ENCODE measurements at regions not wholly inside any gene's neighbourhood (a gene's known extent, or its start where the extent isn't known, plus 50 kb on each side); places are given as distances from the start of the nearest gene placed in this dataset.

GRCh38 chr10:1841759-1842158, 104.4 kb upstream of the ADARB2 start:
- Histone ChIP-seq H3K4me3 (ENCODE audit: insufficient read length, low read depth) (no peak overlapping the region), H3K9me3 (ENCODE audit: insufficient read depth, low read length) (no peaks in the 10 kb centered on the region), H3K27me3 (ENCODE audit: insufficient read depth, insufficient read length) (no peaks in the 10 kb centered on the region), H3K9ac (ENCODE audit: insufficient read length, low read depth) (no peak overlapping the region), H3K36me3 (ENCODE audit: insufficient read depth, insufficient read length, low read length) (no peaks in the 10 kb centered on the region), H3K4me1 (ENCODE audit: insufficient read depth, insufficient read length) (no peaks in the 10 kb centered on the region)
- TF ChIP-seq SUZ12 (IDR thresholded peaks at IDR 0.05; ENCODE audit: extremely low read depth, insufficient read depth, insufficient read length) (no peak), ZNF274 (IDR thresholded peaks at IDR 0.05; ENCODE audit: low read depth, low read length) (no peak), YY1 (IDR thresholded peaks at IDR 0.05; ENCODE audit: insufficient read depth, insufficient read length) (no peak)
- no peak for DNase-seq (ENCODE audit: low read depth, low spot score)

DNA sequence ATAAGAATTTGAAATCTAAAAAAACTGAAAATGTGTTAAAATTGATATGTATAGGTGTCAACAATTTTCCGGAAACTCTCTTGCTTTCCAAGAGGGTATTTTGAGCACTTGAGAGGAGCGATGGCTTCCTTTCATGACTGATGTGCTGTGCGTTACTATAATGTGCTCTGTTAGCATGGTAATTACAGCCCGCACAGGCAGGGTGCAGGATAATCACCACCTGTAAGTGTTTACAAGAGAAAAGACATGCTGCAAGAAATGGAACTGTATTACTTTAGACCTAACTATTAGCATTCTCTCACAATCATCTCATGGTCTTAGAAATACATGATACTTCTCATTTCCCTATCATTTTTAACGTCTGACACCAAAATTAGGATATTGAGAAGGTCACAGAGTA, 92.4 kb upstream of the ADARB2 start:
- Histone ChIP-seq H3K4me1 (ENCODE audit: insufficient read depth, insufficient read length) (no peaks in the 10 kb centered on the region), H3K9me3 (ENCODE audit: insufficient read depth, low read length) (no peaks in the 10 kb centered on the region), H3K27me3 (ENCODE audit: insufficient read depth, insufficient read length) (no peaks in the 10 kb centered on the region), H3K36me3 (ENCODE audit: insufficient read depth, insufficient read length, low read length) (no peaks in the 10 kb centered on the region), H3K4me3 (ENCODE audit: insufficient read length, low read depth) (no peak overlapping the region), H3K9ac (ENCODE audit: insufficient read length, low read depth) (no peak overlapping the region)
- no peak for DNase-seq (ENCODE audit: low read depth, low spot score)
- TF ChIP-seq SUZ12 (IDR thresholded peaks at IDR 0.05; ENCODE audit: extremely low read depth, insufficient read depth, insufficient read length) (no peak), ZNF274 (IDR thresholded peaks at IDR 0.05; ENCODE audit: low read depth, low read length) (no peak)

DNA sequence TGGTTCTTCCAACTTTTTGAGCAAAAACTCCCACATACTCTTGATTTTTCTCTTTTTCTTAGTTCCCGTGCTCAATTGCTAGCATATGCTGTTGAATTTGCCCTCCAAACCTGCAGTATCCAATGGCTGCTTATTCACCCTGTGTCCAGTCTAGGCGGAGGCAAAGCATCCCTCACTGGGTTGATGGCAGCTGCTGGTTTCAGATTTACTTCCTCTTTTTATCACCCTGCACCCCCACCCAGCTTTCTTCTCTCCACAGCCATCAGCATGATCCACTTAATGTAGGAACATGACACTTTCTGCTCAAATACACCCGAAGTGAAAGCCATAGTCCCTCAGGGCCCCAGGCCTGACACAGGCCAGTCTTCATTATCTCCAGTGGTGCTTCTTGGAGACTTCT, 87.6 kb upstream of the ADARB2 start:
- Histone ChIP-seq H3K9ac (ENCODE audit: insufficient read length, low read depth) (no peak overlapping the region), H3K36me3 (ENCODE audit: insufficient read depth, insufficient read length, low read length) (no peaks in the 10 kb centered on the region), H3K9me3 (ENCODE audit: insufficient read depth, low read length) (no peaks in the 10 kb centered on the region), H3K4me1 (ENCODE audit: insufficient read depth, insufficient read length) (no peaks in the 10 kb centered on the region), H3K4me3 (ENCODE audit: insufficient read length, low read depth) (no peak overlapping the region), H3K27me3 (ENCODE audit: insufficient read depth, insufficient read length) (no peaks in the 10 kb centered on the region)
- DNase-seq (ENCODE audit: low read depth, low spot score): no peak
- no peak for TF ChIP-seq YY1 (IDR thresholded peaks at IDR 0.05; ENCODE audit: insufficient read depth, insufficient read length)
- TF ChIP-seq SUZ12 (IDR thresholded peaks at IDR 0.05; ENCODE audit: extremely low read depth, insufficient read depth, insufficient read length): no peak
- TF ChIP-seq ZNF274 (IDR thresholded peaks at IDR 0.05; ENCODE audit: low read depth, low read length): no peak

DNA sequence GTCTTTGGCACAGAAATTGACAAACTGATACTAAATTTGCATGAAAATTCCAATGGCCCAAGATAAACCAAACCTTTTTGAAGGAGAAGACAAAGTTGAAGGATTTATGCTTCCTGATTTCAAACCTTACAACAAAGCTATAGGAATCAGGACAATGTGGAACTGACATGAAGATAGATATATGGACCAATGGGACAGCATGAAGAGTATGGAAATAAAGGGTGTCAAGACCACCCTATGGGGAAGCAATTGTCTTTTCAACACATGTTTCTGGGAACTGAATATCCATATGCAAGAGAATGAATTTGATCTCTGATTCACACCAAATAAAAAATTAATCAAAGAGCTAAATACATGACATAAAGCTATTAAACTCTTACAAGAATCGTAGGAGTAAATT, 77.2 kb upstream of the ADARB2 start:
- Histone ChIP-seq H3K4me1 (ENCODE audit: insufficient read depth, insufficient read length) (no peaks in the 10 kb centered on the region), H3K27me3 (ENCODE audit: insufficient read depth, insufficient read length) (no peaks in the 10 kb centered on the region), H3K9ac (ENCODE audit: insufficient read length, low read depth) (no peak overlapping the region), H3K4me3 (ENCODE audit: insufficient read length, low read depth) (no peak overlapping the region), H3K9me3 (ENCODE audit: insufficient read depth, low read length) (0 out of 2 replicates have a peak, but pooled peaks cover 12% of the 10 kb centered on the region), H3K36me3 (ENCODE audit: insufficient read depth, insufficient read length, low read length) (no peaks in the 10 kb centered on the region)
- TF ChIP-seq YY1 (IDR thresholded peaks at IDR 0.05; ENCODE audit: insufficient read depth, insufficient read length) (no peak), ZNF274 (IDR thresholded peaks at IDR 0.05; ENCODE audit: low read depth, low read length) (no peak)
- no peak for DNase-seq (ENCODE audit: low read depth, low spot score)

DNA sequence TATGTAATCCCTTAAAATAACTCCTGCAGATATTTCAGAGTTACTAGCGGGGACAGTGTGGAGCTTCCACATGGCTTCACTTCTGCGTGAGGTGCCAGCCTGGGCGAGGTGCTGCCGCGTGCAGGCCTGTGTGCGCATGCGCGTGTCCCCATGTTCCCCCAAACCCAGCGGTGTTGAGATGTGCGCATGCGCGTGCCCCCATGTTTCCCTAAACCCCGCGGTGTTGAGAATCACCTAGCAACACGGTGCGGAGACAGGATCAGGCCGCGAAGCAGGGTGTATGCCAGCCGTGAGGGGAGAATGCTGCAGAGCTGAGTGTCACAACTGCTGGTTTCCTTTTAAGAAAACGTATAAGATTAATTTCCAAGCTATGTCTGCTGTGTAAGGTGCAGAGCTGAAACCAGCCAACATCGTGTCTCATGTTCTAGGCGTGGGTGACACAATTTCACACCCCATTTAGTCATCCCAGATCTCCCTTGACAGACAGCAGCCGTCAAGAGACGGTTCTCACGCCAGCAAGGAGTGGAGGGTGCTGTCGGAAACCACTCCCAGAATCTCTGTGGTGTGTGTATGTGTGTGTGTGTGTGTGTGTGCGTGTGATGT, 71.9 kb upstream of the ADARB2 start:
- H3K9ac ChIP-seq (ENCODE audit: insufficient read length, low read depth): no peak overlapping the region
- TF ChIP-seq YY1 (IDR thresholded peaks at IDR 0.05; ENCODE audit: insufficient read depth, insufficient read length) (no peak), ZNF274 (IDR thresholded peaks at IDR 0.05; ENCODE audit: low read depth, low read length) (no peak), SUZ12 (IDR thresholded peaks at IDR 0.05; ENCODE audit: extremely low read depth, insufficient read depth, insufficient read length) (no peak)
- no peak for DNase-seq (ENCODE audit: low read depth, low spot score)
- no peaks in the 10 kb centered on the region for H3K36me3 ChIP-seq (ENCODE audit: insufficient read depth, insufficient read length, low read length)
- H3K4me3 ChIP-seq (ENCODE audit: insufficient read length, low read depth): no peak overlapping the region
- H3K27me3 ChIP-seq (ENCODE audit: insufficient read depth, insufficient read length): no peaks in the 10 kb centered on the region
- H3K9me3 ChIP-seq (ENCODE audit: insufficient read depth, low read length): no peaks in the 10 kb centered on the region
- no peaks in the 10 kb centered on the region for H3K4me1 ChIP-seq (ENCODE audit: insufficient read depth, insufficient read length)

DNA sequence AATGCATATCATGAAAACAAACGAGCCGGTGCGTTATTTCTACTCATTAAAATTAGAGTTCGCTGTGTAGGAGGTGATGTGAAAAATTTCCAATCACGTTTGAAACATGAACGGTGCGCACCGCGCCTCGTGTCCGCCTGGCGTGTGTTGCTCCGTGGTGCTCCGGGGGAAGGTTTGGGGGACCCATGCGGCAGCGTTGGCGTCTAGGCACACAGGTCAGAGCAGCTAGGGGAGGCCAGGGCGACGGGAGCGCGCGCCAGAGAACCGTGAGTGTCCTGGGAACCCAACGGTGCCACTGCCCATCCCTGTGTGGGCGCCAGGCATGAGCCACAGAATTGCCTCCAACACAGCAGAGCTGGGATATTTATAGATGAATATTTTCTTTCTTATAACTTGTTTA, 70.6 kb upstream of the ADARB2 start:
- no peak overlapping the region for H3K4me3 ChIP-seq (ENCODE audit: insufficient read length, low read depth)
- TF ChIP-seq SUZ12 (IDR thresholded peaks at IDR 0.05; ENCODE audit: extremely low read depth, insufficient read depth, insufficient read length) (no peak), YY1 (IDR thresholded peaks at IDR 0.05; ENCODE audit: insufficient read depth, insufficient read length) (no peak), ZNF274 (IDR thresholded peaks at IDR 0.05; ENCODE audit: low read depth, low read length) (no peak)
- H3K9me3 ChIP-seq (ENCODE audit: insufficient read depth, low read length): no peaks in the 10 kb centered on the region
- no peaks in the 10 kb centered on the region for H3K27me3 ChIP-seq (ENCODE audit: insufficient read depth, insufficient read length)
- no peaks in the 10 kb centered on the region for H3K4me1 ChIP-seq (ENCODE audit: insufficient read depth, insufficient read length)
- H3K36me3 ChIP-seq (ENCODE audit: insufficient read depth, insufficient read length, low read length): no peaks in the 10 kb centered on the region
- DNase-seq (ENCODE audit: low read depth, low spot score): no peak
- H3K9ac ChIP-seq (ENCODE audit: insufficient read length, low read depth): no peak overlapping the region

- H3K9ac ChIP-seq (ENCODE audit: insufficient read length, low read depth): no peak overlapping the region
- no peak for TF ChIP-seq ZNF274 (IDR thresholded peaks at IDR 0.05; ENCODE audit: low read depth, low read length)
- no peak overlapping the region for H3K4me3 ChIP-seq (ENCODE audit: insufficient read length, low read depth)
- H3K27me3 ChIP-seq (ENCODE audit: insufficient read depth, insufficient read length): no peaks in the 10 kb centered on the region
- H3K9me3 ChIP-seq (ENCODE audit: insufficient read depth, low read length): no peaks in the 10 kb centered on the region
- no peaks in the 10 kb centered on the region for H3K36me3 ChIP-seq (ENCODE audit: insufficient read depth, insufficient read length, low read length)
- no peak for DNase-seq (ENCODE audit: low read depth, low spot score)
- no peaks in the 10 kb centered on the region for H3K4me1 ChIP-seq (ENCODE audit: insufficient read depth, insufficient read length)
Measured at GRCh38 chr10:1807196-1807595, 69.9 kb upstream of the ADARB2 start.

GRCh38 chr10:1802413-1802812, 65.1 kb upstream of the ADARB2 start:
- Histone ChIP-seq H3K4me1 (ENCODE audit: insufficient read depth, insufficient read length) (no peaks in the 10 kb centered on the region), H3K36me3 (ENCODE audit: insufficient read depth, insufficient read length, low read length) (no peaks in the 10 kb centered on the region), H3K9me3 (ENCODE audit: insufficient read depth, low read length) (no peaks in the 10 kb centered on the region), H3K27me3 (ENCODE audit: insufficient read depth, insufficient read length) (no peaks in the 10 kb centered on the region), H3K9ac (ENCODE audit: insufficient read length, low read depth) (no peak overlapping the region), H3K4me3 (ENCODE audit: insufficient read length, low read depth) (no peak overlapping the region)
- DNase-seq (ENCODE audit: low read depth, low spot score): no peak
- TF ChIP-seq ZNF274 (IDR thresholded peaks at IDR 0.05; ENCODE audit: low read depth, low read length) (no peak), SUZ12 (IDR thresholded peaks at IDR 0.05; ENCODE audit: extremely low read depth, insufficient read depth, insufficient read length) (no peak), YY1 (IDR thresholded peaks at IDR 0.05; ENCODE audit: insufficient read depth, insufficient read length) (no peak)

Data from NT2/D1 (cell line).